Activated CD8-positive, alpha-beta memory T cell treated with anti-CD3 and anti-CD28 coated beads, Interleukin-2, amount 50 U/mL, for 24 hours (primary cell): ENCODE measurements at regions not wholly inside any gene's neighbourhood (a gene's known extent, or its start where the extent isn't known, plus 50 kb on each side); places are given as distances from the start of the nearest gene placed in this dataset.

ENCODE experiments used
- DNase-seq: peaks from one replicate; pipeline ENCODE4 v3.0.0-alpha.2; 2020; ENCODE audit errors: extremely low read depth

DNA sequence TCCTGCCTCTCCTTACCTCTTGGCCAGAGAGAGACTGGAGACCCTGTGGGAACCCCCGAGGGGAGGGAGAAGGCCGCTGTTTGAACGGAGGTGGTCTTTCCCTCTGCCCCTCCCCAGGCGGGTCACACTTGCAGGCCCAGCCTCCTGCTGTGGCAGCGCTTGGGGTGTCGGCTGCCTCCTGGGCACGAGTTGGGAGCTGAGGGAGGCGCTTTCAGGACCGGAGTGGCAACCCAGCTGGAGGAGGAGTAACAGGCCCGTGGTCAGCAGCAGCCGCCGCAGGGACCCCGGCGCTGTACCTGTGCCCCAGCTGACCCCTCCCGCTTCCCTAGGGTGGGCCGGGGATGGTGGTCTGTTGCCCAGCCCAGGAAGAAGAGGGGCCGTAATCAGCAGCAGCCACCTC, 278.3 kb downstream of the SEC14L1 start:
- no peak for DNase-seq

GRCh38 chr17:77419547-77420094, 278.9 kb downstream of the SEC14L1 start:
- DNase-seq: no peak

GRCh38 chr17:77420095-77420803, 279.5 kb downstream of the SEC14L1 start:
- DNase-seq: no peak

DNA sequence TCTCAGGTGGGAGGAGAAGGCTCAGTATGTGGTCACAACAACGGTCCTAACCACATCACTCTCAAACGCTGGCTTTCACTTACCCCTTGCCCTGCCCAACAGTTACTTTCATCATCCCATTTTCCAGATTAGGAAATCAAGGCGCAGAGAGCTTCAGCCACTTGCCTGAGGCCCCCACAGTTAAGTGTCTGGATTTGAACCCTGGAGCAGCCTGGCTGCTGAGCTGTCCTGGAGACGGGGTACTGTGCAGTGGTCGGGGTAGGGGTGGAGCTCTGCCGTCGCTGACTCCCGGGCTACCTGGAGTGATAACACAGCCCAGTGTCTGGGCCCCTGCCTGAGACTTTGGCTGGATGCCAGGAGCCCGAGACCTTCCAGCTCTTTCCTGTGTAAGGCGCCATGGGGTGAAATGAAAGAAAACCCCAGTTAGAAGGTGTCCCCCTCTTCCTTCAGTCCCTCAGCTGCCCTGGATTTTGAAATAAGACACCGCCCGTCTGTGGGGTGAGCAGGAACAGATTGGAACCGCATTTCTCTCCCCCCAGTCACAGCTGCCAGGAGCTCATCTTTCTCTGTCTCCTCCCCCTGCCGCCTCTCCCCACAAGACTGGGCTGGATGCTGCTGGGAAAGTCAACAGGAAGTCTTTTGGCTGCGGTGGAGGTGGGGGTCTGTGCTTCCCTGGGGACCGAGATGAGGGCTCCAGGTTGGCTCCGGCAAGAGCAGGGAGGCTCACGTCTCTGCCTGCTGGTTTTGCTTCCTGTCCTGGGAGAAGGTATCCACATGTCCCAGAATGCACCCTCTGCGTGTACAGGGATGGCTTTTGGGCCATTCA, 280.2 kb downstream of the SEC14L1 start:
- no peak for DNase-seq

DNA sequence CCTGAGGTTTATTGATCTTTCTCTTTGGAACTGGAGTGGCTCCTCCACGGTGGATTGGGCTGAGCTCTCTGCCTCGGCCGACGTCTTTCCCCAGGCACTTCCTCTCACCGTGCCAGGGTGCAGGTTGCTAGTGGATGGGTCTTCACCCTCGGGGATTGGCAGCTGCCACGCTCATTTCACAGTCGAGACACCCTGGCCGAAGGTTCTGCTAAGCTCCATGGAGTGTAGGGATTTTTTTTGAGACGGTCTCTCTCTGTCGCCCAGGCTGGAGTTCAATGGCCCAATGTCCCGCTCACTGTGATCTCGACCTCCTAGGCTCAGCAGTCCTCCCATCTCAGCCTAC, 280.8 kb downstream of the SEC14L1 start:
- DNase-seq: no peak

- DNase-seq: no peak
Measured at GRCh38 chr17:77422104-77422747, 281.5 kb downstream of the SEC14L1 start.

DNA sequence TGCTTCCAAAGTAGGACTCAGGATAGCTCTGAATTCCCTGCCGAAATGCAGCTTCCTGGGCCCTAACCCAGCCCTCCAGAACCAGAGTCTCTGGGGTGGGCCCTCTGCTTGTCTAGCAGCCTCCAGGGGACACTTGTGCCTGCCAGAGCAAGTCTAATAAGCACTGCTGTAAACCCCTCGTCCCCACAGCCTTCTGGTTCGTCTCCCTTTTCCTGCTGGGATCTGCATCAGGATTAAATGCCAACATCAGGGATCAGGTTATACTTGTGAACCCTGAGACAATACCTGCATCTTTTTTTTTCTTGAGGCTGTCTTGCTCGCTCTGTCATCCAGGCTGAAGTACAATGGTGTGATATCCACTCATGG, 282.0 kb downstream of the SEC14L1 start:
- no peak for DNase-seq

GRCh38 chr17:77423589-77424451, 283.1 kb downstream of the SEC14L1 start:
- no peak for DNase-seq

- DNase-seq: no peak
Measured at GRCh38 chr17:77424585-77425344, 284.0 kb downstream of the SEC14L1 start.

DNA sequence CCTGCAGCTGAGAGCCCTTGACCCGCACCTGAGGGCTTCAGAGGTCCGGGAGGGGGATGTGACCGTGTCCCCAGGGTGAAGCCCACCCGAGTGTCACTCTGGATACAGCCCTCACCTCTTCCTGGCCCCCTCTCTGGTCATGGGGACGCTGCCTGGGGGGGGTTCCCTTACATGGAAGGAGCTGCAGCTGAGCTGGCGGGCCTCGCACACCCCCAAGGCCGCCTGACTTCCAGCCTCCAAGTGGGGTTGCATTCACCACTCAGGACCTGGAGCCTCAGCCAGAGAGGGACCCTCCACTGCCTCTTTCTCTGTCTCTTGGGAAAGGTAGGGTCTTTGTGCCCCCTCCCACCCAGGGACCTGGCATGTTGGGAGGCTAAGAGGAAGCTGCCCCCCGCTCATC, 284.6 kb downstream of the SEC14L1 start:
- DNase-seq: no peak

DNA sequence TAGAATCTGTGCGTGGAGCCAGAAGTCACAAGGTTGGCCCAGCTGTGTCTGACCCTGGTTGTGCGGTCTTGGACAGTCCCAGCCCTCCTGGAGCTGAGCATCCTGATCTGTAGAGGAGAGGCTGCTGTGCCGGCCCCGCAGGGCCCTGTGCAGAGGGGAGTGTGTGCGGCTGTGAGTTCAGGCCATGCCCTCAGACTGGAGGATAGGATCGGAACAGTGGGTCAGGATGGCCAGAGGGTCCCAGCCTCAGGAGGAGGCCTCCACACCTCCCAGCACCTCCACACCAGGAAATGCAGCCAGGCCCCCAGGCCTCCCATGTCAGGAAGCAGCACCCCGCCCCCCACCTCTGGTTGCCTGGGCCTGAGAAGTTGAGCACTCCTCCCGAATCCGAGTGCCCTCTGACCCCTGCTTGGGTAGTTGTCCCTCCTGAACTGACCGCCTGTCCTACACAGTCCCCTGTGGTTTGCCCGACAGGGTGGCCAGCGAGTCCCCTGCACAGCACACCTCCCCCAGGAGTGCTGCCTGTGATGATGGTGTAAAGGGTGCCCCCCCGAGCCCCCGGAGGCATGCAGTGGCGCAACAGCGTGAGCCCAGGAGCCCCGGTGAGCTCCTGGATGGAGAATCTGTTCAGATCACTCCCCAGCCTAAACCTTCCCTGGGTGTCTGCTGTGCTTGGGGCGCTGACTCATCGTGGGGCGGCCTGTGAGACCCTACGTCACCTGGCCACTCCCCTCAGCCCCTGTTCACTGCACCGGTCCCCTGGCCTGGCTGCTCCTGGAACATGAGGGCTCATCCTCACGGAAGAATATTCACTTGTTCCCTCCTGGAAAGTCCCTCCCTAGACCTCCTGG, 285.2 kb downstream of the SEC14L1 start:
- DNase-seq: no peak

DNA sequence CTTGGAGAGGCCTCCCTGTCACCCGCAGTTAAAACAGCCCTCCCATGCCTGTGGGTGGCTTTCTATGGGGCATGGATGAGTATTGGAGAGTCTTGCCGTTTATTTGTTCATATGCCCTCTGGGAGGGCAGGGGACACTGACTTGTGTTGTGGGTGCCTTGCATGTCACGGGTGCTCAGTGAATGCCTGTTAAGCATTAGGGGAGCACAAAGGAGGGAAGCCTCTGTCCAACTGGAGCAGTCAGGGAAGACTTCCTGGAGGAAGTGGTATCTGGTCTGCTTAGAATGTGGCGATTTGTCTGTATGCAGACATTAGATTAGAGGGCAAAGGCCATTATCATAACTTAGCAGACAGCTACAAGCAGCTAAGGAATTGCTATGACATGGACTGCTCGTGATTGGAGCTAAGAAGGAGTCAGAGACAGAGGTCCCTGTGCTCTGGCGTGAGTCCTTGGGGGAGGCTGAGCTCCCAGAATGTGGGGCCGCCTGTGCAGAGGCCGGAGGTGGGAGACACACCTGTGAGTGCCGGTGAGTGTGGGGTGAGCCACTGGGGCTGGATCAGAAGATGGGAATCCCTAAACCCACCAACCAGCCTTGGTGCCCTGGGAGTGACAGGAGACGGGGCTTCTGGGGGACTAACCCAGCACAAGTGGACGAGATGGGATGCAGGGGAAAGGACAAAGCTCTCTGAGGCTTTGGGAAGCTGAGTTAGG, 286.1 kb downstream of the SEC14L1 start:
- no peak for DNase-seq

- DNase-seq: no peak
Measured at GRCh38 chr17:77427391-77427991, 286.7 kb downstream of the SEC14L1 start.

GRCh38 chr17:77428020-77428748, 287.4 kb downstream of the SEC14L1 start:
- no peak for DNase-seq

- no peak for DNase-seq
Measured at GRCh38 chr17:77428749-77429368, 288.1 kb downstream of the SEC14L1 start.

DNA sequence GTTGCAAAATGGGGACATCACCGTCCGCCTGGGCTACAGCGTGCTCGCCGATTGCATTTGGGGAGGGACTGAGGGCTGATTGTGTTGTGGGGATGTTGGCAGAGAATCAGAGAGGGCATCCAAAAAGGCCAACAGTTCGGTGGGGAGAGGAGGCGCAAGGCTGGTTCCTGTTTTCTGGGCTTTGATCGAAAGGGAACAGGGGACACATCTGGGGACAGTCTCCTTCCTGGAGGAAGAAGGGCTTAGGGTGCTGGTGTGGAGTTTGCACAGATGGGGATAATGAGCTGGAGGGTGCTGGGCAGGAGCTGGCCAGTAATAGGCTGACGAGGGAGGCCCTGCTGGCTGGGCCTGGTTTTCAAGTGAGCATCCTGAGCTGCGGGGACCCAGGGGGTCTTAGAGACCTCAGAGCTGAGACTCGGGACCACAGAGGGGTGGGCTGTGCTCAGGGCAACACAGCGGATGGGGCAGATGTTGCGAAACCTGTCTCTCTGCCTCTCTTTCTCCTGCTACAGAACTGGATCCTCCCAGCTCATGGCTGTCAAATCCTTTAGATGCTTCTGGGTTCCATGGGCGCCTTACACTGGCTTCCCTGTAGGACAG, 288.7 kb downstream of the SEC14L1 start:
- no peak for DNase-seq

DNA sequence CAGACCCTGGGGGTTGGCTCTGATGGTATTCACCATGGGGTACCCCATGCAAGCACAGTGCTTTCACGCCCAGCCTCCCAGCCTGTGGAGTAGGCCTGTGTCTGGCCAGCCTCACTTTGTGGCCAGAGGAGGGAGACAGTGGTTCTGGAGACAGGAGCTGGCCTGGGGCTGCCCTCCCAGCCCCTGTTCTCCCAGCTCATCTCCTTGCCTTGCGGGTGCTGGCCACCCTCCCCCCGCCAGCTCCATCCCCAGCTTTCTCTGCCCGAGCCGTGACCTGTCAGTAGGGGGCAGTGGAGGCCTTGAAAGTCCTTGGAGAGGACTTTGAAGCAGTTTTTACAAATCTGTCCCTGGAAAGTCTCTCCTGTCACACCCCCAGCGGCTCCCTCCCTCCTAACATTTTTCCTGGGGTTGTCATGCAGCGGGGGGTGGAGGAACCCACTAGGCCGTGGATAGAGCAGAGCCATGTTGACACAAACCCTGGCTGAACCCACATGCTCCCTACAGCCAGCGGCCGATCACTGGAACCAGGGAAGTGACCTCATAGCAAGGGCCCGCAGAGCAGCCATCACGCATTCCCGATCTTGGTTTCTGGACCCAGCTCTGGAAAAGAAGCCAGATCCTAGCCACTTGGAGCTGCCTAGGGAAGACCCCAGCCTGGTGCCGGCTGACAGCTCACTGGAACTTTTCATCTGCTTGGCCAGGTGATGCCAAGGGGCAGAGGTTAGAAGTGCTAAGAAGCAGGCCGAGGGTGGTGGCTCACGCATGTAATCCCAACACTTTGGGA, 289.4 kb downstream of the SEC14L1 start:
- DNase-seq: no peak
